ENCODE measurements at regions not wholly inside any gene's neighbourhood (a gene's known extent, or its start where the extent isn't known, plus 50 kb on each side); places are given as distances from the start of the nearest gene placed in this dataset.
A peak's percentile ranks its signal among the peaks of the same experiment; 100 is the strongest.

DNA sequence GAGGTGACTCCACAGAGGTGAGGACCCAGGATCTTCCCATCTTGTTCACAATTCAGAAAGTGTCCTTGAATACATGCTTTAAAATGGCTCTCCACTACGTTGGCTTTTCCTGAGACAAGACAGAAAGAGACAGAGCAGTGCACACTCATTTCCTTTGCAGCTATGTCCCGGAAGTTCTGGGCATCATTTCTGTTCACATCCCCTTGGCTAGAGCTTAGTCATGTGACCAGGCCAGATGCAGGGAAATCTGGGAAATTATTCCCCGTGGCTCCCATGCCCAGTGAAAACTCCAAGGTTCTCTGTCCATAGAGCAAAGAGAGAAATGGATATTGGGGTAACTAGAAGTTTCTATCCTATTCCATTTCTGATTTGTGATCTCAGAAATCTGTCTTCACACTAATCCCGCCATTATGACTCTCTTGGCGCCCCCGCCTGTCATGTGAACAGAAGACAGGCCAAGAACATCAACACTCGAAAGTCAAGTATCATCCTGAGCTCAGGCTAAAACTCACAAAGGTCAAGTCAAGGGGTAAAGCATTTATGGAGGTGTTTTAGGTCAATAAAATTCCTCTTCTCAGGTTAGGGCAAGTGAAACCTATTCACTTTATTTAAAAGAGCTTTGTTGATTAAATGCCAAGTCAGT, 251.4 kb upstream of the HABP2 start:
- Histone ChIP-seq H3K9ac (ENCODE audit: insufficient read depth in 1 of 2, low read length in 2 of 2) (no peak overlapping the region), H3K27ac (ENCODE audit: low read depth in 1 of 2, low read length in 1 of 2) (no peak overlapping the region), H3K27me3 (ENCODE audit: control insufficient read depth in 3 of 3, insufficient read depth in 3 of 3, low read length in 2 of 3) (no peaks in the 10 kb centered on the region), H3K36me3 (ENCODE audit: control insufficient read depth in 4 of 4, insufficient read depth in 4 of 4, low read length in 4 of 4) (no peaks in the 10 kb centered on the region), H3K4me1 (ENCODE audit: control insufficient read depth in 5 of 5, insufficient read depth in 5 of 5, low read length in 5 of 5) (peaks cover 0 to 3% (median 0%) of the 10 kb centered on the region in 5 donors), H3K4me3 (no peak overlapping the region), H3K9me3 (ENCODE audit: control insufficient read depth in 4 of 4, insufficient read depth in 3 of 4, low read length in 3 of 4) (no peaks in the 10 kb centered on the region)
- 72 to 75% methylated on average over 7 of the region's 7 CpGs for WGBS, 2 donors
- DNase-seq: no peak
- ATAC-seq (ENCODE audit: insufficient read depth, low FRiP score): no peak
- TF ChIP-seq, protein P1, sequence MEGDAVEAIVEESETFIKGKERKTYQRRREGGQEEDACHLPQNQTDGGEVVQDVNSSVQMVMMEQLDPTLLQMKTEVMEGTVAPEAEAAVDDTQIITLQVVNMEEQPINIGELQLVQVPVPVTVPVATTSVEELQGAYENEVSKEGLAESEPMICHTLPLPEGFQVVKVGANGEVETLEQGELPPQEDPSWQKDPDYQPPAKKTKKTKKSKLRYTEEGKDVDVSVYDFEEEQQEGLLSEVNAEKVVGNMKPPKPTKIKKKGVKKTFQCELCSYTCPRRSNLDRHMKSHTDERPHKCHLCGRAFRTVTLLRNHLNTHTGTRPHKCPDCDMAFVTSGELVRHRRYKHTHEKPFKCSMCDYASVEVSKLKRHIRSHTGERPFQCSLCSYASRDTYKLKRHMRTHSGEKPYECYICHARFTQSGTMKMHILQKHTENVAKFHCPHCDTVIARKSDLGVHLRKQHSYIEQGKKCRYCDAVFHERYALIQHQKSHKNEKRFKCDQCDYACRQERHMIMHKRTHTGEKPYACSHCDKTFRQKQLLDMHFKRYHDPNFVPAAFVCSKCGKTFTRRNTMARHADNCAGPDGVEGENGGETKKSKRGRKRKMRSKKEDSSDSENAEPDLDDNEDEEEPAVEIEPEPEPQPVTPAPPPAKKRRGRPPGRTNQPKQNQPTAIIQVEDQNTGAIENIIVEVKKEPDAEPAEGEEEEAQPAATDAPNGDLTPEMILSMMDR (IDR thresholded peaks at IDR 0.05; ENCODE audit: control extremely low read depth, extremely low read depth): no peak

DNA sequence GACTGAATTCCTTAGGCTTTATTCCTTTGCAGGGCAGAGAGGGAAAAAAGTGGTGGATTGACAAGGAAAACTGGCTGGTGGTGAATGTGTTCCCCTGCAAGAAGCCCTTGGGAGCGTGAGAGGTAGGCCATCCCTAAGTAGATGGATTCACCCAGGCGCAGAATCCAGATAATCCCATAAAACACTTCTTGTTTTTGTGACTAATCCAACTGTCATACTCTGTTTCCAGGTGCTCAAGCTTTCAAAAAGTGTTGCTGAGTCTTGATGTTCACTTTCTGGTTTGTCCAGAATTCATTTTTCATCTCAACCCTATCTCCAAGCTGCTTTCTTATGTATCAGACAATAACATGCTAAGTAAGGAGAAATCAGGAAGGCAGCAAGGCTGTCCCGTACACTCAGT, 250.8 kb upstream of the HABP2 start:
- TF ChIP-seq, protein P1 (IDR thresholded peaks at IDR 0.05; ENCODE audit: control extremely low read depth, extremely low read depth): no peak
- 91 to 93% methylated on average over 3 of the region's 3 CpGs for WGBS, 2 donors
- no peak for ATAC-seq (ENCODE audit: insufficient read depth, low FRiP score)

DNA sequence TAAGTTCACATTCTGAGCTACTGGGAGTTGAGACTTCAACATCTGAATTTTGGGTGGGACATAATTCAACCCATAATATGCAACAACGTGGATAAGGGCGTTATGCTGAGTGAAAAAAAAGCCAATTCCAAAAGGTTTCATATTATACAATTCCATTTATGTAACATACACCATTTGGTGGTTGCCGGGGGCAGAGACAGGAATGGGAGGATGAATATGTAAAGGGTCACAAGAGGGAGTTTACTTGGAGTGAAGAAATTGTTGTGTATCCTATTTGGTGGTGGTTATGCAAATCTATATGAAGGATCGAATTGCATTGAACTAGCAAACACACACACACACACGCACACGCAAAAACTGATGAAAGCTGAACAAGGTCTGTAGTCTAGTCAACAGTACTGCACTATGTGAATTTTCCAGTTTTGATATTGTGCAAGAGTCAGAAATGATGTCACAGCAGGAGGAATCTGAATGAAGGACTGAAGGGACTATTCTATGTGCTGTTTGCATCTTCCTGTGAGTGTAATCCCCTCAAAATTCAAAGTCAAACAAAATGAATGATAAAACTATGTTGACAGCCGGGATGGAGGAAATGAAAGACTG, 249.2 kb upstream of the HABP2 start:
- 75 to 86% methylated on average over 7 of the region's 7 CpGs for WGBS, 2 donors

More for the DNA sequence above, 250.8 kb upstream of the HABP2 start:
- Histone ChIP-seq H3K27ac (ENCODE audit: low read depth in 1 of 2, low read length in 1 of 2) (no peak overlapping the region), H3K27me3 (ENCODE audit: control insufficient read depth in 3 of 3, insufficient read depth in 3 of 3, low read length in 2 of 3) (no peaks in the 10 kb centered on the region), H3K9me3 (ENCODE audit: control insufficient read depth in 4 of 4, insufficient read depth in 3 of 4, low read length in 3 of 4) (no peaks in the 10 kb centered on the region), H3K4me3 (no peak overlapping the region), H3K9ac (ENCODE audit: insufficient read depth in 1 of 2, low read length in 2 of 2) (no peak overlapping the region), H3K36me3 (ENCODE audit: control insufficient read depth in 4 of 4, insufficient read depth in 4 of 4, low read length in 4 of 4) (no peaks in the 10 kb centered on the region), H3K4me1 (ENCODE audit: control insufficient read depth in 5 of 5, insufficient read depth in 5 of 5, low read length in 5 of 5) (peaks cover 0 to 3% (median 0%) of the 10 kb centered on the region in 5 donors)
- DNase-seq: no peak

More for the DNA sequence above, 249.2 kb upstream of the HABP2 start:
- peaks cover 0 to 1% (median 0%) of the 10 kb centered on the region in 5 donors for H3K4me1 ChIP-seq (ENCODE audit: control insufficient read depth in 5 of 5, insufficient read depth in 5 of 5, low read length in 5 of 5)
- ATAC-seq (ENCODE audit: insufficient read depth, low FRiP score): no peak
- H3K27ac ChIP-seq (ENCODE audit: low read depth in 1 of 2, low read length in 1 of 2): no peak overlapping the region
- no peak overlapping the region for H3K9ac ChIP-seq (ENCODE audit: insufficient read depth in 1 of 2, low read length in 2 of 2)
- H3K4me3 ChIP-seq: no peak overlapping the region
- no peaks in the 10 kb centered on the region for H3K36me3 ChIP-seq (ENCODE audit: control insufficient read depth in 4 of 4, insufficient read depth in 4 of 4, low read length in 4 of 4)
- peak in 2 of 3 donors; percentile 45 to 52 for DNase-seq
- H3K27me3 ChIP-seq (ENCODE audit: control insufficient read depth in 3 of 3, insufficient read depth in 3 of 3, low read length in 2 of 3): no peaks in the 10 kb centered on the region
- TF ChIP-seq, protein P1 (IDR thresholded peaks at IDR 0.05; ENCODE audit: control extremely low read depth, extremely low read depth): no peak
- no peaks in the 10 kb centered on the region for H3K9me3 ChIP-seq (ENCODE audit: control insufficient read depth in 4 of 4, insufficient read depth in 3 of 4, low read length in 3 of 4)
